Caco-2 (cell line): ENCODE measurements at regions not wholly inside any gene's neighbourhood (a gene's known extent, or its start where the extent isn't known, plus 50 kb on each side); places are given as distances from the start of the nearest gene placed in this dataset.

Source experiments
- BruUV-seq: library from RNA; stranded (reverse); fragments of 400-500 nt; replicated peaks from 2 replicates; lab custom pipeline; 2021; lab: Mats Ljungman, UMichigan
- CTCF ChIA-PET: fragments of 300-600 bp; sonication (Branson Sonifier 250); formaldehyde crosslinking; loops from one replicate; lab custom pipeline; 2022; ENCODE audit warnings: antibody characterized with exemption; lab: Charles Lee
- POLR2A ChIA-PET: fragments of 300-600 bp; sonication (Branson Sonifier 250); formaldehyde crosslinking; loops from one replicate; lab custom pipeline; 2022; ENCODE audit warnings: antibody characterized with exemption; lab: Charles Lee
- DNase-seq, 2 experiments: peaks; one replicate each; pipeline versions ENCODE4 v3.0.0 to v3.0.0-alpha.2; 2020 to 2022
- H3K27me3 ChIP-seq: replicated peaks from 2 replicates; pipeline ENCODE4 v1.6.0; 2011; ENCODE audit warnings: low read length; ENCODE audit not compliant: control insufficient read depth, insufficient read depth
- H3K36me3 ChIP-seq: 2 replicates; pipeline ENCODE4 v1.5.1; 2011; ENCODE audit warnings: low read length; ENCODE audit not compliant: control insufficient read depth, insufficient read depth
- H3K4me1 ChIP-seq: fragments of 250-450 bp; sonication (Bioruptor Pico); 2 replicates; pipeline ENCODE4 v1.5.1; 2020; ENCODE audit warnings: mild to moderate bottlenecking
- H3K4me3 ChIP-seq: 2 replicates; pipeline ENCODE4 v1.5.1; 2011; ENCODE audit warnings: low read depth, mild to moderate bottlenecking, control low read depth, low read length
- H3K9me3 ChIP-seq: fragments of 250-450 bp; sonication (Bioruptor Pico); 2 replicates; pipeline ENCODE4 v1.5.1; 2020; ENCODE audit warnings: mild to moderate bottlenecking, moderate library complexity
- H3K27ac Mint-ChIP-seq: one replicate; pipeline ENCODE4 v1.8.0; 2022; ENCODE audit warnings: mixed read lengths; ENCODE audit not compliant: unreplicated experiment
- H3K27me3 Mint-ChIP-seq: one replicate; pipeline ENCODE4 v1.8.0; 2022; ENCODE audit warnings: mixed read lengths; ENCODE audit not compliant: insufficient read depth, unreplicated experiment
- H3K36me3 Mint-ChIP-seq: one replicate; pipeline ENCODE4 v1.8.0; 2022; ENCODE audit warnings: mild to moderate bottlenecking, mixed read lengths; ENCODE audit not compliant: insufficient read depth, unreplicated experiment
- H3K4me1 Mint-ChIP-seq: one replicate; pipeline ENCODE4 v1.8.0; 2022; ENCODE audit warnings: low read depth, mixed read lengths; ENCODE audit not compliant: unreplicated experiment
- H3K4me3 Mint-ChIP-seq: one replicate; pipeline ENCODE4 v1.8.0; 2022; ENCODE audit warnings: mild to moderate bottlenecking, moderate library complexity, mixed read lengths; ENCODE audit not compliant: unreplicated experiment
- H3K9me3 Mint-ChIP-seq: one replicate; pipeline ENCODE4 v1.8.0; 2022; ENCODE audit warnings: mixed read lengths; ENCODE audit not compliant: unreplicated experiment
- CTCF ChIP-seq, 2 experiments: fragments of 200-600 bp in 1 of 2; IDR thresholded peaks; 1 replicate in 1 of 2; 2 replicates in 1 of 2; pipeline versions ENCODE4 v1.5.1 to v1.8.0; 2011 to 2022; ENCODE audit warnings: antibody characterized with exemption in 1 of 2, control low read depth in 1 of 2, inconsistent platforms in 1 of 2, low read depth in 1 of 2, low read length in 1 of 2, mild to moderate bottlenecking in 1 of 2, moderate library complexity in 1 of 2; ENCODE audit not compliant: insufficient read depth in 1 of 2, severe bottlenecking in 1 of 2, unreplicated experiment in 1 of 2
- intact Hi-C: fragments of 100-400 bp; cut with micrococcal nuclease; formaldehyde crosslinking; loops from one replicate; pipeline ENCODE4 v1.10.0; 2022; ENCODE audit not compliant: unreplicated experiment

GRCh38 chr10:111993321-111993720, 190.2 kb downstream of the GPAM start:
- BruUV-seq = no TSS peak
- DNase-seq = no peak
- Histone ChIP-seq H3K4me1 (no peaks in the 10 kb centered on the region), H3K36me3 (no peaks in the 10 kb centered on the region), H3K27me3 (no peaks in the 10 kb centered on the region), H3K4me3 (no peak overlapping the region), H3K9me3 (no peaks in the 10 kb centered on the region)
- Mint-ChIP-seq H3K4me3 (no peak overlapping the region), H3K36me3 (no peaks in the 10 kb centered on the region), H3K27ac (no peak overlapping the region), H3K27me3 (peaks cover 24% of the 10 kb centered on the region), H3K4me1 (no peaks in the 10 kb centered on the region), H3K9me3 (no peaks in the 10 kb centered on the region)
- intact Hi-C loops = no loop called here
- CTCF ChIA-PET = no interaction called here
- POLR2A ChIA-PET = no interaction called here
- TF ChIP-seq CTCF (IDR thresholded peaks at IDR 0.05; ENCODE audit: insufficient read depth in 1 of 2, low read depth in 1 of 2, low read length in 1 of 2, severe bottlenecking in 1 of 2, unreplicated experiment in 1 of 2) = no peak

- Histone ChIP-seq H3K4me1 (no peaks in the 10 kb centered on the region), H3K4me3 (no peak overlapping the region), H3K36me3 (no peaks in the 10 kb centered on the region), H3K27me3 (no peaks in the 10 kb centered on the region), H3K9me3 (no peaks in the 10 kb centered on the region)
- intact Hi-C loops = no loop called here
- H3K36me3 Mint-ChIP-seq = no peaks in the 10 kb centered on the region
- H3K27me3 Mint-ChIP-seq = peaks cover 21% of the 10 kb centered on the region
- H3K4me1 Mint-ChIP-seq = no peaks in the 10 kb centered on the region
- no peak for DNase-seq
- ChIA-PET CTCF (no interaction called here), POLR2A (no interaction called here)
- no peak overlapping the region for H3K4me3 Mint-ChIP-seq
- H3K27ac Mint-ChIP-seq = no peak overlapping the region
- TF ChIP-seq CTCF (IDR thresholded peaks at IDR 0.05; ENCODE audit: insufficient read depth in 1 of 2, low read depth in 1 of 2, low read length in 1 of 2, severe bottlenecking in 1 of 2, unreplicated experiment in 1 of 2) = no peak
- no TSS peak for BruUV-seq
- no peaks in the 10 kb centered on the region for H3K9me3 Mint-ChIP-seq
These were observed 189.6 kb downstream of the GPAM start for GRCh38 chr10:111993872-111994426.

GRCh38 chr10:111996103-111996502, 187.5 kb downstream of the GPAM start:
- DNase-seq = no peak
- Mint-ChIP-seq H3K27me3 (peaks cover 16% of the 10 kb centered on the region), H3K9me3 (no peaks in the 10 kb centered on the region), H3K27ac (no peak overlapping the region), H3K36me3 (no peaks in the 10 kb centered on the region), H3K4me1 (no peaks in the 10 kb centered on the region), H3K4me3 (no peak overlapping the region)
- H3K27me3 ChIP-seq = no peaks in the 10 kb centered on the region
- no peaks in the 10 kb centered on the region for H3K9me3 ChIP-seq
- intact Hi-C loops = no loop called here
- no peaks in the 10 kb centered on the region for H3K36me3 ChIP-seq
- no peak for TF ChIP-seq CTCF (IDR thresholded peaks at IDR 0.05; ENCODE audit: insufficient read depth in 1 of 2, low read depth in 1 of 2, low read length in 1 of 2, severe bottlenecking in 1 of 2, unreplicated experiment in 1 of 2)
- ChIA-PET CTCF (no interaction called here), POLR2A (no interaction called here)
- H3K4me3 ChIP-seq = no peak overlapping the region
- no TSS peak for BruUV-seq
- no peaks in the 10 kb centered on the region for H3K4me1 ChIP-seq
